Anterior cingulate cortex (tissue), 58 donors: ENCODE measurements at regions not wholly inside any gene's neighbourhood (a gene's known extent, or its start where the extent isn't known, plus 50 kb on each side); places are given as distances from the start of the nearest gene placed in this dataset.
"Not testable (repeated sequence)": the region's sequence is repeated elsewhere in the genome, so short reads cannot be mapped to it uniquely, and the experiment has no call there.

Experiments
- DNase-seq, 58 donors: peaks; one replicate each; lab custom pipeline; 2025; lab: John Stamatoyannopoulos, UW

- no peak for DNase-seq
Measured at GRCh38 chr10:23723796-23724195, 284.9 kb downstream of the OTUD1 start.

- no peak for DNase-seq
Measured at GRCh38 chr10:23725548-23725947, 286.7 kb downstream of the OTUD1 start.

GRCh38 chr10:23742368-23742767 lies 303.5 kb downstream of the OTUD1 start:
- no peak for DNase-seq

- DNase-seq = no peak
Measured at GRCh38 chr10:23742807-23743206, 303.9 kb downstream of the OTUD1 start.

GRCh38 chr10:23754179-23754578 lies 315.3 kb downstream of the OTUD1 start:
- no peak for DNase-seq

GRCh38 chr10:23754941-23755340 lies 316.1 kb downstream of the OTUD1 start:
- no peak for DNase-seq

GRCh38 chr10:23755556-23755955 lies 316.7 kb downstream of the OTUD1 start:
- no peak for DNase-seq

- DNase-seq = no peak
Measured at GRCh38 chr10:23768281-23768680, 329.4 kb downstream of the OTUD1 start.

- DNase-seq = no peak
Measured at GRCh38 chr10:23777153-23777552, 338.3 kb downstream of the OTUD1 start.

GRCh38 chr10:23779301-23779700 lies 340.4 kb downstream of the OTUD1 start:
- no peak for DNase-seq

- DNase-seq = no peak
Measured at GRCh38 chr10:23780331-23780730, 341.5 kb downstream of the OTUD1 start.

GRCh38 chr10:23786594-23786993 lies 347.7 kb downstream of the OTUD1 start:
- no peak for DNase-seq

GRCh38 chr10:23793577-23793976 lies 354.7 kb downstream of the OTUD1 start:
- DNase-seq = no peak

GRCh38 chr10:23797452-23797851 lies 358.6 kb downstream of the OTUD1 start:
- DNase-seq = not testable (repeated sequence)

GRCh38 chr10:23804125-23804524 lies 365.2 kb downstream of the OTUD1 start:
- DNase-seq = no peak

- DNase-seq = no peak
Measured at GRCh38 chr10:23813687-23814086, 374.8 kb downstream of the OTUD1 start.

GRCh38 chr10:23818484-23818883 lies 379.6 kb downstream of the OTUD1 start:
- DNase-seq = no peak

GRCh38 chr10:23820792-23821191 lies 381.9 kb downstream of the OTUD1 start:
- no peak for DNase-seq

- DNase-seq = no peak
Measured at GRCh38 chr10:23824822-23825221, 384.1 kb upstream of the KIAA1217 start.

- no peak for DNase-seq
Measured at GRCh38 chr10:23826421-23826820, 382.5 kb upstream of the KIAA1217 start.

GRCh38 chr10:23829556-23829955 lies 379.4 kb upstream of the KIAA1217 start:
- no peak for DNase-seq

- no peak for DNase-seq
Measured at GRCh38 chr10:23834091-23834490, 374.8 kb upstream of the KIAA1217 start.

GRCh38 chr10:23850631-23851030 lies 358.3 kb upstream of the KIAA1217 start:
- no peak for DNase-seq

GRCh38 chr10:23859598-23859997 lies 349.3 kb upstream of the KIAA1217 start:
- no peak for DNase-seq
